Sigmoid colon (tissue), 6 donors: ENCODE measurements at regions not wholly inside any gene's neighbourhood (a gene's known extent, or its start where the extent isn't known, plus 50 kb on each side); places are given as distances from the start of the nearest gene placed in this dataset.

Experiments used
- DNase-seq: peaks from one replicate; pipeline ENCODE4 v3.0.0-alpha.2; 2019
- H3K27ac ChIP-seq, 4 donors: fragments of 200-600 bp; sonication (generic); one replicate each; pipeline ENCODE4 v1.5.1; 2016 to 2019; ENCODE audit warnings: mild to moderate bottlenecking in 1 of 4
- H3K27me3 ChIP-seq, 3 donors: fragments of 200-600 bp; sonication (generic); one replicate each; pipeline ENCODE4 v1.5.1; 2019; ENCODE audit warnings: mild to moderate bottlenecking in 1 of 3
- H3K36me3 ChIP-seq, 4 donors: fragments of 200-600 bp; sonication (generic); one replicate each; pipeline ENCODE4 v1.5.1; 2016 to 2019
- H3K4me1 ChIP-seq, 4 donors: fragments of 200-600 bp; sonication (generic); one replicate each; pipeline ENCODE4 v1.5.1; 2017 to 2019
- H3K4me3 ChIP-seq, 4 donors: fragments of 200-600 bp; sonication (generic); one replicate each; pipeline ENCODE4 v1.5.1; 2017 to 2019; ENCODE audit warnings: mild to moderate bottlenecking in 2 of 4, moderate library complexity in 1 of 4
- H3K9me3 ChIP-seq, 4 donors: fragments of 200-600 bp in 3 of 4; sonication (generic) in 3 of 4; one replicate each; pipeline versions ENCODE4 v1.5.1 to v1.6.1; 2013 to 2019
- EP300 ChIP-seq, 4 donors: sonication (generic); formaldehyde crosslinking; IDR thresholded peaks; one replicate each; pipeline ENCODE4 v1.6.1; 2017; ENCODE audit warnings: antibody characterized with exemption in 4 of 4
- POLR2A ChIP-seq, 2 donors: fragments of 450-650 bp; IDR thresholded peaks; one replicate each; pipeline ENCODE4 v1.6.1; 2016; ENCODE audit warnings: antibody characterized with exemption in 2 of 2, mild to moderate bottlenecking in 2 of 2, moderate library complexity in 2 of 2
- POLR2AphosphoS5 ChIP-seq, 4 donors: sonication (generic); formaldehyde crosslinking; IDR thresholded peaks; one replicate each; pipeline ENCODE4 v1.6.1; 2017; ENCODE audit warnings: antibody characterized with exemption in 4 of 4
- WGBS, 2 donors: extraction: QIAGEN DNeasy Blood & Tissue Kit; methylation state at CpG; one replicate each; pipeline ENCODE4 v1.1.7; 2013; 5-methylcytosine and 5-hydroxymethylcytosine counted together
- intact Hi-C: fragments of 100-400 bp; cut with DNase I; formaldehyde crosslinking; loops from one replicate; pipeline ENCODE4 v1.15.1; 2023
- TF ChIP-seq, protein P1 (sequence below), 4 experiments: fragments of 450-650 bp in 3 of 4; fragments of 200-600 bp in 1 of 4; IDR thresholded peaks; one replicate each; pipeline ENCODE4 v1.5.1; 2016 to 2019; ENCODE audit warnings: antibody characterized with exemption in 4 of 4, mild to moderate bottlenecking in 3 of 4, moderate library complexity in 2 of 4
- donor health status: healthy with polysubstance abuse.
- donor health status: healthy.

DNA sequence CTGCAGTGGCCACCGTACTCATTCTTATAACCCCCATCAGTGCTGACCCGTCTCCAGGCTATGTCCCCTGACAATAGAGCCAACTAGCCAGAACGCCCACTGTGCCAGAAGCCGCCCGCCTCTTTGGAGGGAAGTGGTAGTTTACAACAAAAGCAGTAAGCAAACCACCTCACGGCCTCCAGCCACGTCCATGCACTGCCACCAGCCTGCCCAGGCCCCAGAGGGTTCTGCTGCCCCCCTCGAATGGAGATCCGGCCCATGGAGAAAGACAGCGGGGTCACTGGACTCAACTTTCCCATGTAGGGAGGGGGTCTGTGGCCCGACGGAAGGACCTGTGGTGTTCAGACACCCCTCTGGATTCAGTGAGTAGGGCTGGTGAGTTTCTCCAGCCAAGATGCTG, 340.3 kb downstream of the CTTN start:
- WGBS, 2 donors: 92 to 95% methylated on average over 12 of the region's 12 CpGs
- Histone ChIP-seq H3K27me3 (peaks cover 0 to 7% (median 0%) of the 10 kb centered on the region in 3 donors), H3K4me1 (no peaks in the 10 kb centered on the region), H3K9me3 (no peaks in the 10 kb centered on the region), H3K36me3 (no peaks in the 10 kb centered on the region), H3K4me3 (no peak overlapping the region), H3K27ac (no peak overlapping the region)
- TF ChIP-seq POLR2A (IDR thresholded peaks at IDR 0.05): no peak
- no peak for TF ChIP-seq POLR2AphosphoS5 (IDR thresholded peaks at IDR 0.05)
- TF ChIP-seq, protein P1, sequence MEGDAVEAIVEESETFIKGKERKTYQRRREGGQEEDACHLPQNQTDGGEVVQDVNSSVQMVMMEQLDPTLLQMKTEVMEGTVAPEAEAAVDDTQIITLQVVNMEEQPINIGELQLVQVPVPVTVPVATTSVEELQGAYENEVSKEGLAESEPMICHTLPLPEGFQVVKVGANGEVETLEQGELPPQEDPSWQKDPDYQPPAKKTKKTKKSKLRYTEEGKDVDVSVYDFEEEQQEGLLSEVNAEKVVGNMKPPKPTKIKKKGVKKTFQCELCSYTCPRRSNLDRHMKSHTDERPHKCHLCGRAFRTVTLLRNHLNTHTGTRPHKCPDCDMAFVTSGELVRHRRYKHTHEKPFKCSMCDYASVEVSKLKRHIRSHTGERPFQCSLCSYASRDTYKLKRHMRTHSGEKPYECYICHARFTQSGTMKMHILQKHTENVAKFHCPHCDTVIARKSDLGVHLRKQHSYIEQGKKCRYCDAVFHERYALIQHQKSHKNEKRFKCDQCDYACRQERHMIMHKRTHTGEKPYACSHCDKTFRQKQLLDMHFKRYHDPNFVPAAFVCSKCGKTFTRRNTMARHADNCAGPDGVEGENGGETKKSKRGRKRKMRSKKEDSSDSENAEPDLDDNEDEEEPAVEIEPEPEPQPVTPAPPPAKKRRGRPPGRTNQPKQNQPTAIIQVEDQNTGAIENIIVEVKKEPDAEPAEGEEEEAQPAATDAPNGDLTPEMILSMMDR (IDR thresholded peaks at IDR 0.05): no peak
- no peak for TF ChIP-seq EP300 (IDR thresholded peaks at IDR 0.05)
- DNase-seq: no peak
- intact Hi-C loops: no loop called here

DNA sequence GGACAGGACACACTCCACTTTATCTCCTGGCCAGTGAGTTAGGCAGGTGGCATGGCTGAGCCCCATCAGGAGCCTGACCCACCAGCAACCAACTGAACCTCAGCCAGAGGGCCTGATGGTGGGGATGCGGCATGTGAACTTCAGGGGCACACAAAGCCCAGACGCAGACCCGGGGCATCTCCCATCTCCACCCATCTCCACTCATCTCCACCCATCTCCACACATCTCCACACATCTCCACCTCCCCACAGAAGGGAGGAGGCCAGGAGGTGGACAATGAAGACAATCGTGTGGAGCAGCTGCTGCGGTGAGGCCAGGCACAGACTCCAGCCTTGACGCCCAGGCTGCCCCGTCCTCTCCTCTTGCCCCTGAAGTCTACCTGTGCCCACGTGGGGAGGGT, 340.8 kb downstream of the CTTN start:
- H3K27ac ChIP-seq: no peak overlapping the region
- no peak overlapping the region for H3K4me3 ChIP-seq
- intact Hi-C loops: no loop called here
- H3K4me1 ChIP-seq: no peaks in the 10 kb centered on the region
- TF ChIP-seq POLR2A (IDR thresholded peaks at IDR 0.05) (no peak), EP300 (IDR thresholded peaks at IDR 0.05) (no peak), POLR2AphosphoS5 (IDR thresholded peaks at IDR 0.05) (no peak)
- TF ChIP-seq, protein P1 (IDR thresholded peaks at IDR 0.05): no peak
- 93 to 96% methylated on average over 8 of the region's 8 CpGs for WGBS, 2 donors
- H3K9me3 ChIP-seq: no peaks in the 10 kb centered on the region
- H3K27me3 ChIP-seq: peaks cover 0 to 12% (median 0%) of the 10 kb centered on the region in 3 donors
- DNase-seq: no peak
- H3K36me3 ChIP-seq: no peaks in the 10 kb centered on the region

DNA sequence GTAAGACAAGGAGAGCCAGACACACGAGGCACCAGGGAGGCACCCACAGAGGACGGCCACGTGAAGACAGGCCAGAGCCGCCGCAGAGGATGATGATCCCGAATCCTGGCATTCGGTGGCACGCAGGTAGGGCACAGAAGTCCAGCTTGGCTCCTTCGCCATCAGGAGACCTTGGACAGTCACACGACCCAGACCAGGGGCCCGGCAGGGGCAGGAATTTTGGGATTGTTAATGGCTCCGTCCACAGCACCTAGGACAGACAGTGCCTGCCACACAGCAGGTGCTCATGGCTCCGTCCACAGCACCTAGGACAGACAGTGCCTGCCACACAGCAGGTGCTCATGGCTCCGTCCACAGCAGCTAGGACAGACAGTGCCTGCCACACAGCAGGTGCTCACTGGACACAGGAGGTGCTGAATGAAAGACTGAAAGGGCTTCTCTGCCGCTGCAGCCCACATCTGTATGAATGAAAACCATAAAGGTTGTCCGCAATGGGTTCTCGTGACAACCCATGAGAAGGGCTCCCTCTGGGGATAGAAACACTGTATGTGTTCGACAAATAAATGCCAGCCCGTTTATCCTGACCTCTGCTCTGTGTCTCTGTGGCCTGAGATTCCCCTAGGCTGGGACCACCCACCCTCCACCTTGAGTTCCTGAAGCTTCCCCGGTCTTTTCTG, 341.6 kb downstream of the CTTN start:
- TF ChIP-seq POLR2A (IDR thresholded peaks at IDR 0.05): no peak
- TF ChIP-seq, protein P1 (IDR thresholded peaks at IDR 0.05): no peak
- DNase-seq: no peak
- H3K36me3 ChIP-seq: no peaks in the 10 kb centered on the region
- H3K4me1 ChIP-seq: no peaks in the 10 kb centered on the region
- intact Hi-C loops: no loop called here
- no peak overlapping the region for H3K27ac ChIP-seq
- WGBS, 2 donors: 80 to 86% methylated on average over 20 of the region's 20 CpGs
- H3K9me3 ChIP-seq: no peaks in the 10 kb centered on the region
- H3K27me3 ChIP-seq: peaks cover 0 to 20% (median 0%) of the 10 kb centered on the region in 3 donors
- no peak overlapping the region for H3K4me3 ChIP-seq

DNA sequence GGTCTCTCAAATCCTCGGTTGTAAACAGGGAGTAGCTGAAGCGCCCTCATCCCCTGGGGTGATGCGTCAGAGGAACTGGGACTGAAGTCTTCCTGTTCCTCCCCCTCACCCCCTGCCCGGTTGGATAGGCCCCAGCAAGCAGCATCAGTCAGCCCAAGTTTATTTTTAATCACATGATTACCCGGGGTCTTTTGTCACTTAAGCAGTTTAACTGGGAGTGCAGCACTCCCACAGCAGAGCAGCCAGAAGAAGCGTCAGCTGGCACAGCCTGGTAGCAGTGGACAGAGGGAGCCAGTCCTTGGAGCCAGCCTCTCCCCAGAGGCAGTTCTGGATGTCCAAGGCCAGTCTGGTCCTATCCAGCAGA, 342.1 kb downstream of the CTTN start:
- WGBS, 2 donors: 69 to 83% methylated on average over 6 of the region's 6 CpGs

More for the DNA sequence above, 342.1 kb downstream of the CTTN start:
- no peaks in the 10 kb centered on the region for H3K36me3 ChIP-seq
- H3K4me3 ChIP-seq: no peak overlapping the region
- H3K27ac ChIP-seq: no peak overlapping the region
- no peak for DNase-seq
- no peaks in the 10 kb centered on the region for H3K4me1 ChIP-seq
- TF ChIP-seq POLR2A (IDR thresholded peaks at IDR 0.05): no peak
- TF ChIP-seq, protein P1 (IDR thresholded peaks at IDR 0.05): no peak
- no peak for TF ChIP-seq EP300 (IDR thresholded peaks at IDR 0.05)
- TF ChIP-seq POLR2AphosphoS5 (IDR thresholded peaks at IDR 0.05): no peak
- intact Hi-C loops: no loop called here
- peaks cover 0 to 20% (median 0%) of the 10 kb centered on the region in 3 donors for H3K27me3 ChIP-seq
- no peaks in the 10 kb centered on the region for H3K9me3 ChIP-seq
